ENCODE measurements at regions not wholly inside any gene's neighbourhood (a gene's known extent, or its start where the extent isn't known, plus 50 kb on each side); places are given as distances from the start of the nearest gene placed in this dataset.
"Not testable (repeated sequence)": the region's sequence is repeated elsewhere in the genome, so short reads cannot be mapped to it uniquely, and the experiment has no call there.

GRCh38 chr13:80901111-80901510 is 560.2 kb upstream of the SPRY2 start:
- no peak for TF ChIP-seq CTCF (IDR thresholded peaks at IDR 0.05; ENCODE audit: borderline replicate concordance, extremely low read depth, insufficient read depth)
- H3K4me3 ChIP-seq (ENCODE audit: low read length in 3 of 3) = no peak overlapping the region
- no peaks in the 10 kb centered on the region for H3K36me3 ChIP-seq (ENCODE audit: control insufficient read depth in 2 of 3, insufficient read depth in 3 of 3, low read length in 3 of 3)
- no peaks in the 10 kb centered on the region for H3K27me3 ChIP-seq (ENCODE audit: control insufficient read depth, insufficient read depth, low read length)
- no peaks in the 10 kb centered on the region for H3K4me1 ChIP-seq (ENCODE audit: control insufficient read depth in 2 of 3, insufficient read depth in 2 of 3, low read depth in 1 of 3, low read length in 3 of 3)
- H3K27ac ChIP-seq (ENCODE audit: low read depth in 2 of 2, low read length in 2 of 2) = no peak overlapping the region
- no peak overlapping the region for H3K9ac ChIP-seq (ENCODE audit: low read length in 3 of 3)
- intact Hi-C loops (cut with DNase I) = no loop called here
- FAIRE-seq (no peak), DNase-seq (peak in 1 of 5 donors; percentile 16)
- no peaks in the 10 kb centered on the region for H3K9me3 ChIP-seq (ENCODE audit: control insufficient read depth in 2 of 3, insufficient read depth in 1 of 3, low read length in 3 of 3)

- FAIRE-seq = no peak
- TF ChIP-seq CTCF (IDR thresholded peaks at IDR 0.05; ENCODE audit: borderline replicate concordance, extremely low read depth, insufficient read depth) = no peak
- Histone ChIP-seq H3K9me3 (ENCODE audit: control insufficient read depth in 2 of 3, insufficient read depth in 1 of 3, low read length in 3 of 3) (no peaks in the 10 kb centered on the region), H3K36me3 (ENCODE audit: control insufficient read depth in 2 of 3, insufficient read depth in 3 of 3, low read length in 3 of 3) (no peaks in the 10 kb centered on the region), H3K27ac (ENCODE audit: low read depth in 2 of 2, low read length in 2 of 2) (no peak overlapping the region), H3K4me1 (ENCODE audit: control insufficient read depth in 2 of 3, insufficient read depth in 2 of 3, low read depth in 1 of 3, low read length in 3 of 3) (no peaks in the 10 kb centered on the region), H3K9ac (ENCODE audit: low read length in 3 of 3) (no peak overlapping the region), H3K4me3 (ENCODE audit: low read length in 3 of 3) (no peak overlapping the region), H3K27me3 (ENCODE audit: control insufficient read depth, insufficient read depth, low read length) (no peaks in the 10 kb centered on the region)
- intact Hi-C loops (cut with DNase I) = no loop called here
- no peak for DNase-seq
Measured at GRCh38 chr13:80900561-80900960, 559.6 kb upstream of the SPRY2 start.

- FAIRE-seq; H3K9me3 ChIP-seq (ENCODE audit: control insufficient read depth in 2 of 3, insufficient read depth in 1 of 3, low read length in 3 of 3); H3K4me3 ChIP-seq (ENCODE audit: low read length in 3 of 3); intact Hi-C loops (cut with DNase I); H3K9ac ChIP-seq (ENCODE audit: low read length in 3 of 3); DNase-seq; H3K36me3 ChIP-seq (ENCODE audit: control insufficient read depth in 2 of 3, insufficient read depth in 3 of 3, low read length in 3 of 3); H3K27ac ChIP-seq (ENCODE audit: low read depth in 2 of 2, low read length in 2 of 2); H3K27me3 ChIP-seq (ENCODE audit: control insufficient read depth, insufficient read depth, low read length); H3K4me1 ChIP-seq (ENCODE audit: control insufficient read depth in 2 of 3, insufficient read depth in 2 of 3, low read depth in 1 of 3, low read length in 3 of 3): not testable (repeated sequence)
Measured at GRCh38 chr13:80897641-80898040, 556.7 kb upstream of the SPRY2 start.

GRCh38 chr13:80894917-80895316 is 554.0 kb upstream of the SPRY2 start:
- DNase-seq (no peak), FAIRE-seq (no peak)
- intact Hi-C loops (cut with DNase I) = no loop called here
- Histone ChIP-seq H3K27me3 (ENCODE audit: control insufficient read depth, insufficient read depth, low read length) (no peaks in the 10 kb centered on the region), H3K9ac (ENCODE audit: low read length in 3 of 3) (no peak overlapping the region), H3K4me3 (ENCODE audit: low read length in 3 of 3) (no peak overlapping the region), H3K27ac (ENCODE audit: low read depth in 2 of 2, low read length in 2 of 2) (no peak overlapping the region), H3K4me1 (ENCODE audit: control insufficient read depth in 2 of 3, insufficient read depth in 2 of 3, low read depth in 1 of 3, low read length in 3 of 3) (no peaks in the 10 kb centered on the region), H3K36me3 (ENCODE audit: control insufficient read depth in 2 of 3, insufficient read depth in 3 of 3, low read length in 3 of 3) (no peaks in the 10 kb centered on the region), H3K9me3 (ENCODE audit: control insufficient read depth in 2 of 3, insufficient read depth in 1 of 3, low read length in 3 of 3) (no peaks in the 10 kb centered on the region)
- no peak for TF ChIP-seq CTCF (IDR thresholded peaks at IDR 0.05; ENCODE audit: borderline replicate concordance, extremely low read depth, insufficient read depth)
